H1 (cell line): ENCODE measurements at regions not wholly inside any gene's neighbourhood (a gene's known extent, or its start where the extent isn't known, plus 50 kb on each side); places are given as distances from the start of the nearest gene placed in this dataset.
A peak's percentile ranks its signal among the peaks of the same experiment; 100 is the strongest.

Source experiments
- CTCF ChIA-PET: fragments of 300-600 bp; sonication (Branson Sonifier 250); formaldehyde crosslinking; loops from one replicate; lab custom pipeline; 2021; ENCODE audit not compliant: partially characterized antibody; lab: Charles Lee
- POLR2A ChIA-PET: fragments of 300-600 bp; sonication (Branson Sonifier 250); formaldehyde crosslinking; loops from one replicate; lab custom pipeline; 2021; ENCODE audit warnings: inconsistent platforms; ENCODE audit not compliant: partially characterized antibody; lab: Charles Lee
- DNase-seq, 2 experiments: peaks; one replicate each; pipeline versions ENCODE4 v3.0.0 to v3.0.0-alpha.2; 2010 to 2022; ENCODE audit warnings: low spot score in 2 of 2, low read depth in 1 of 2, mixed read lengths in 1 of 2
- FAIRE-seq: peaks from 2 replicates; lab custom pipeline; 2011; peaks lifted over from hg19 to GRCh38; lab: Jason Lieb, UNC
- H2AFZ ChIP-seq: 2 replicates; pipeline ENCODE4 v1.8.1; 2012; ENCODE audit warnings: low read length, inconsistent platforms
- H2AK5ac ChIP-seq: 2 replicates; pipeline ENCODE4 v1.6.1; 2013; ENCODE audit warnings: low read depth, low read length
- H2BK120ac ChIP-seq: replicated peaks from 2 replicates; pipeline ENCODE3; 2013; ENCODE audit warnings: low read depth, low read length, inconsistent platforms
- H2BK12ac ChIP-seq: 2 replicates; pipeline ENCODE4 v1.6.1; 2013; ENCODE audit warnings: low read depth, low read length
- H2BK15ac ChIP-seq: 2 replicates; pipeline ENCODE4 v1.6.1; 2013; ENCODE audit warnings: low read length
- H2BK20ac ChIP-seq: 2 replicates; pipeline ENCODE4 v1.6.1; 2013; ENCODE audit warnings: low read length
- H2BK5ac ChIP-seq: 2 replicates; pipeline ENCODE4 v1.6.1; 2013; ENCODE audit warnings: low read depth, low read length
- H3K14ac ChIP-seq: 2 replicates; pipeline ENCODE4 v1.6.1; 2013; ENCODE audit warnings: inconsistent platforms; ENCODE audit not compliant: insufficient read length
- H3K18ac ChIP-seq: 2 replicates; pipeline ENCODE4 v1.6.1; 2013; ENCODE audit warnings: low read length; ENCODE audit errors: extremely low read depth
- H3K23ac ChIP-seq: 2 replicates; pipeline ENCODE4 v1.6.1; 2013; ENCODE audit warnings: inconsistent platforms; ENCODE audit not compliant: insufficient read length
- H3K23me2 ChIP-seq: 2 replicates; pipeline ENCODE4 v1.6.1; 2013; ENCODE audit warnings: low read depth, low read length
- H3K27ac ChIP-seq: 2 replicates; pipeline ENCODE4 v1.6.1; 2011; ENCODE audit warnings: low read depth, low read length, inconsistent platforms
- H3K27me3 ChIP-seq, 4 experiments: replicated peaks in 1 of 4; 1 replicate in 1 of 4; 2 replicates in 3 of 4; pipeline versions ENCODE4 v1.6.1 to v1.8.1; 2011 to 2013; ENCODE audit warnings: low read length in 3 of 4, mild to moderate bottlenecking in 3 of 4, inconsistent platforms in 2 of 4, mixed read lengths in 2 of 4, moderate library complexity in 1 of 4; ENCODE audit not compliant: control insufficient read depth in 3 of 4, insufficient read depth in 3 of 4; ENCODE audit errors: extremely low read depth in 1 of 4
- H3K36me3 ChIP-seq, 4 experiments: 2 replicates each; pipeline versions ENCODE4 v1.6.1 to v1.8.1; 2011 to 2013; ENCODE audit warnings: mild to moderate bottlenecking in 4 of 4, low read length in 3 of 4, moderate library complexity in 2 of 4, control low read depth in 1 of 4, inconsistent platforms in 1 of 4; ENCODE audit not compliant: insufficient read depth in 4 of 4, control insufficient read depth in 2 of 4
- H3K4ac ChIP-seq: replicated peaks from 2 replicates; pipeline ENCODE3; 2013; ENCODE audit warnings: low read length, low read depth, mixed read lengths, inconsistent platforms; ENCODE audit not compliant: insufficient read length
- H3K4me1 ChIP-seq, 4 experiments: replicated peaks in 1 of 4; 1 replicate in 1 of 4; 2 replicates in 3 of 4; pipeline versions ENCODE4 v1.6.1 to v1.8.1; 2011 to 2013; ENCODE audit warnings: low read length in 3 of 4, inconsistent platforms in 2 of 4, mixed read lengths in 1 of 4; ENCODE audit not compliant: insufficient read depth in 4 of 4, control insufficient read depth in 3 of 4
- H3K4me2 ChIP-seq, 2 experiments: 2 replicates each; pipeline versions ENCODE4 v1.6.1 to v1.8.1; 2011 to 2013; ENCODE audit warnings: low read depth in 2 of 2, low read length in 2 of 2, control low read depth in 1 of 2, inconsistent platforms in 1 of 2, mild to moderate bottlenecking in 1 of 2; ENCODE audit not compliant: insufficient read depth in 1 of 2
- H3K4me3 ChIP-seq, 4 experiments: fragments of 200-600, 300-600 bp in 1 of 4; sonication (generic), shearing (Covaris generic), sonication (Bioruptor Twin) in 1 of 4; 2 replicates each; pipeline versions ENCODE4 v1.5.1 to v1.8.1; 2011 to 2016; ENCODE audit warnings: low read length in 4 of 4, low read depth in 3 of 4, control low read depth in 2 of 4, inconsistent platforms in 2 of 4, mild to moderate bottlenecking in 2 of 4, mixed read lengths in 1 of 4, moderate library complexity in 1 of 4; ENCODE audit not compliant: insufficient read depth in 2 of 4; ENCODE audit errors: extremely low read depth in 1 of 4
- H3K56ac ChIP-seq: replicated peaks from 2 replicates; pipeline ENCODE3; 2013; ENCODE audit warnings: low read depth, mild to moderate bottlenecking, mixed read lengths, low read length, inconsistent platforms; ENCODE audit not compliant: insufficient read length
- H3K79me1 ChIP-seq: 2 replicates; pipeline ENCODE4 v1.6.1; 2013; ENCODE audit warnings: low read depth, low read length, control low read depth
- H3K79me2 ChIP-seq, 2 experiments: 2 replicates each; pipeline versions ENCODE4 v1.6.1 to v1.8.1; 2012 to 2013; ENCODE audit warnings: low read length in 2 of 2, mild to moderate bottlenecking in 2 of 2, inconsistent platforms in 1 of 2; ENCODE audit not compliant: insufficient read depth in 2 of 2, control insufficient read depth in 1 of 2
- H3K9ac ChIP-seq, 4 experiments: replicated peaks in 1 of 4; 1 replicate in 1 of 4; 2 replicates in 3 of 4; pipeline versions ENCODE4 v1.6.1 to v1.8.1; 2011 to 2013; ENCODE audit warnings: low read depth in 3 of 4, low read length in 3 of 4, control low read depth in 2 of 4, mild to moderate bottlenecking in 2 of 4, moderate library complexity in 2 of 4, inconsistent platforms in 1 of 4; ENCODE audit errors: extremely low read depth in 1 of 4
- H3K9me3 ChIP-seq, 2 experiments: 2 replicates each; pipeline versions ENCODE4 v1.6.1 to v1.8.1; 2012 to 2013; ENCODE audit warnings: mild to moderate bottlenecking in 2 of 2, moderate library complexity in 2 of 2, control low read depth in 1 of 2, inconsistent platforms in 1 of 2, low read depth in 1 of 2, low read length in 1 of 2, mixed read lengths in 1 of 2; ENCODE audit not compliant: insufficient read depth in 2 of 2
- H4K20me1 ChIP-seq, 2 experiments: replicated peaks in 1 of 2; 2 replicates each; pipeline versions ENCODE3 to v1.8.1; 2011 to 2013; ENCODE audit warnings: inconsistent platforms in 2 of 2, low read length in 2 of 2, mild to moderate bottlenecking in 1 of 2; ENCODE audit not compliant: insufficient read depth in 2 of 2, control insufficient read depth in 1 of 2
- H4K5ac ChIP-seq: 2 replicates; pipeline ENCODE4 v1.6.1; 2013; ENCODE audit warnings: low read length, low read depth, mixed read lengths, inconsistent platforms; ENCODE audit not compliant: insufficient read length
- H4K8ac ChIP-seq: 2 replicates; pipeline ENCODE4 v1.8.0; 2013; ENCODE audit warnings: mild to moderate bottlenecking, moderate library complexity, low read length, inconsistent platforms; ENCODE audit not compliant: insufficient read depth; ENCODE audit errors: extremely low read depth
- H4K91ac ChIP-seq: replicated peaks from 2 replicates; pipeline ENCODE3; 2013; ENCODE audit warnings: low read length, mixed read lengths, inconsistent platforms; ENCODE audit not compliant: insufficient read length
- CTBP2 ChIP-seq: IDR thresholded peaks from 2 replicates; pipeline ENCODE4 v1.7.0; 2011; ENCODE audit warnings: borderline replicate concordance, mild to moderate bottlenecking, moderate library complexity, mixed read lengths, low read length; ENCODE audit not compliant: insufficient read depth, insufficient read length
- SP1 ChIP-seq: IDR thresholded peaks from 2 replicates; pipeline ENCODE4 v1.6.1; 2011; ENCODE audit warnings: low read depth, low read length
- TEAD4 ChIP-seq: IDR thresholded peaks from 2 replicates; pipeline ENCODE4 v1.6.1; 2012; ENCODE audit warnings: low read depth, low read length, inconsistent platforms, mixed read lengths
- WGBS, 2 experiments: shearing (Covaris generic) in 1 of 2; methylation state at CpG; one replicate each; pipeline versions ENCODE4 v1.1.6 to v1.1.7; 2013 to 2015; ENCODE audit warnings: low lambda C conversion rate in 2 of 2, mixed read lengths in 2 of 2, inconsistent platforms in 1 of 2, low coverage in 1 of 2, missing lambda C conversion rate in 1 of 2; ENCODE audit not compliant: insufficient replicate concordance in 2 of 2, insufficient coverage in 1 of 2, insufficient read length in 1 of 2; ENCODE audit errors: extremely low coverage in 1 of 2, missing lambda C conversion rate in 1 of 2; 5-methylcytosine and 5-hydroxymethylcytosine counted together

DNA sequence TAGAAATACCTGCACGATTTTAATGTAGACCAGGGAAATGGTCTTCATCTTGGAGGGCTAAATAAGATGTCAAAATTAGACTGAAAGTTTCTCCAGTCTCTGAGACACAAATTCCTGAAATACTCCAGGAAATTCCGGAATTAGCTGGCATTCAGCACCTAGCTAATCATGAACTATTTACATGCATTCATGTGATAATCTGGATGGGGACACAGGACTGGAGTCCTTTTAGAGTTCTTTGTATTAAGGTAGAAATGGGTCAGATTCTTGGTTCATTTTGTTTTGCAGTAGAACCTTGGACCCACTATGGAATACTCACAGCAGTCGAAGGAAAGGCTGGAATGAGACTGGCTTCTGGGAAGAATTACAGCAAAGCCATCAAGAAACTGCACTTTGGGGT, 65.3 kb upstream of the MDFIC start:
- no peak overlapping the region for H4K91ac ChIP-seq
- H3K56ac ChIP-seq: no peak overlapping the region
- 30% methylated on average over 3 of the region's 3 CpGs; no CpG with 5 or more reads in 1 of the 2 experiments for WGBS, 2 experiments
- no peak overlapping the region for H2BK5ac ChIP-seq
- no peaks in the 10 kb centered on the region for H4K20me1 ChIP-seq
- H3K4me3 ChIP-seq: peak overlapping the region in 1 of 4 experiments; percentile 29; a peak in 1 of 8 replicates
- no peaks in the 10 kb centered on the region for H3K23me2 ChIP-seq
- H3K79me2 ChIP-seq: no peaks in the 10 kb centered on the region
- H3K4ac ChIP-seq: no peak overlapping the region
- H3K4me2 ChIP-seq: peak overlapping the region in 1 of 2 experiments; percentile 20; a peak in 1 of 4 replicates
- H3K27ac ChIP-seq: no peak overlapping the region
- H2BK15ac ChIP-seq: no peak overlapping the region
- H4K5ac ChIP-seq: no peak overlapping the region
- no peak overlapping the region for H3K9ac ChIP-seq
- no peak for DNase-seq
- H3K9me3 ChIP-seq: no peaks in the 10 kb centered on the region
- no peak overlapping the region for H3K23ac ChIP-seq
- H4K8ac ChIP-seq: no peak overlapping the region
- H2AK5ac ChIP-seq: no peak overlapping the region
- H2BK12ac ChIP-seq: no peak overlapping the region
- no peaks in the 10 kb centered on the region for H3K79me1 ChIP-seq
- no peak overlapping the region for H3K14ac ChIP-seq
- CTCF ChIA-PET: interaction anchor here (1.7 kb wide), 1 partner anchor 9 kb away, joined by 4 read pairs; no protein-coding TSS in a partner anchor
- H2BK20ac ChIP-seq: no peak overlapping the region
- peak; percentile 60; the same call in 1 of the 2 replicates for TF ChIP-seq SP1
- TF ChIP-seq TEAD4: peak; percentile 94
- no peak for TF ChIP-seq CTBP2
- POLR2A ChIA-PET: no interaction called here
- H3K4me1 ChIP-seq: peaks cover 0 to 5% (median 3%) of the 10 kb centered on the region in 4 experiments; a peak in 4 of 7 replicates
- H3K18ac ChIP-seq: no peak overlapping the region
- H2AFZ ChIP-seq: no peak overlapping the region; the same call in 1 of the 2 replicates
- no peaks in the 10 kb centered on the region for H3K27me3 ChIP-seq
- no peaks in the 10 kb centered on the region for H3K36me3 ChIP-seq
- FAIRE-seq: peak; percentile 28
- no peak overlapping the region for H2BK120ac ChIP-seq
